PFSK-1 (cell line): ENCODE measurements at regions not wholly inside any gene's neighbourhood (a gene's known extent, or its start where the extent isn't known, plus 50 kb on each side); places are given as distances from the start of the nearest gene placed in this dataset.

Experiments used
- FOXP2 ChIP-seq: optimal IDR thresholded peaks from 2 replicates; pipeline ENCODE3; 2011; ENCODE audit warnings: borderline replicate concordance, control low read depth, inconsistent platforms; ENCODE audit not compliant: insufficient read depth; ENCODE audit errors: extremely low read length, extremely low read depth
- POLR2AphosphoS5 ChIP-seq: IDR thresholded peaks from 2 replicates; pipeline ENCODE4 v1.6.1; 2012; ENCODE audit warnings: low read depth, mild to moderate bottlenecking, control low read depth, low read length, moderate library complexity
- REST ChIP-seq, 2 experiments: IDR thresholded peaks; 2 replicates each; pipeline versions ENCODE4 v1.6.1 to v1.8.0; 2011 to 2012; ENCODE audit warnings: low read depth in 2 of 2, low read length in 2 of 2, control low read depth in 1 of 2, inconsistent platforms in 1 of 2, mild to moderate bottlenecking in 1 of 2, moderate library complexity in 1 of 2; ENCODE audit not compliant: insufficient read depth in 1 of 2
- SIN3A ChIP-seq: IDR thresholded peaks from 2 replicates; pipeline ENCODE4 v1.6.1; 2012; ENCODE audit warnings: mild to moderate bottlenecking, low read length, moderate library complexity, borderline replicate concordance; ENCODE audit not compliant: insufficient read depth
- TAF1 ChIP-seq: IDR thresholded peaks from 2 replicates; pipeline ENCODE4 v1.6.1; 2012; ENCODE audit warnings: low read length, control low read depth, borderline replicate concordance; ENCODE audit not compliant: insufficient read depth

DNA sequence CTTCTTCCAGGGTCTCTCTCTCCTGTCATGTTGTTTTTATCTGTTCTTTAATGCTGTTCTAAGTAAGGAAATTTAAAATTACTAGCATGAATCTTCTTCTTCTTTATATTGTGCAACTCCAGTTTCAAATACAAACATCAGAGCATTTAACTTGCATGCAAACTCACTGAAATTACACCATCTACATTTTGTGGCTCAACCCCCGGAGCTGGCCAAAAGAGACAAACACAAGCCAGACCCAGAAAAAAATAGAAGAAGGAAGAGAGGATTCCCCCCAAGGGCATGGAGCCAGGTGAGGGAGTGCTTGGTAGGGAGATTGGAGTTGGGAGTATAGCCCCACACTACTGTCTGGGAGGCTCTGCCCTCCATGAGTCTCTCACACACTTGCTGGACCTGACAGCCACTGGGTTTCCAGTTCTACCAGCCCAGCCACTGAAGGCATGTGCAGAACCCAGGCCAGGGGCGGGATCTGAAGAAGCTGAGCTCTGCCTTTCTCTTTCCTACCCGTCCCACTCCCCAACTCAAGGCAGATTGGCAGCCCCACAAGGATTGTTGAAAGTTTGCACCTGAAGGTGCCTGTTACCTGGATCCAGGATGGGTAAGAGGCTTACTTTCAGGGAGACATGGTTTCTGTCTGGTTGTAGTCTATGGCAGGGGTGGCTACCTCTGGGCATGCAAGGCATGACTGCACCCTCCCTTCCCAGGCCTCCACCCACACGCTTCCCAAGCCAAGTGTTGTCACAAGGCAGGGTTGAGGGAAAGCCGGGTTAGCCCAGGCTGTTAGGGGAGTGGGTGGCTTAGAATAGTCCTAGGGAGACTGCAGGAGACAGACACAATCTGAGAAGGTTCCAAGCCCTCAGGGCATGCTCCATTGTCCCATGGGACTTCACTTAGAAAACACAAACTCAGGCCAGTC is 297.2 kb downstream of the TGFB2 start:
- TF ChIP-seq SIN3A, result no peak
- TF ChIP-seq POLR2AphosphoS5, result no peak
- no peak for TF ChIP-seq REST (IDR thresholded peaks at IDR 0.05; ENCODE audit: insufficient read depth in 1 of 2, low read depth in 2 of 2, low read length in 2 of 2)
- TF ChIP-seq TAF1, result no peak
- no peak for TF ChIP-seq FOXP2
